Lower leg skin (tissue), 4 donors: ENCODE measurements at regions not wholly inside any gene's neighbourhood (a gene's known extent, or its start where the extent isn't known, plus 50 kb on each side); places are given as distances from the start of the nearest gene placed in this dataset.

ENCODE experiments used
- DNase-seq, 2 donors: peaks; one replicate each; pipeline ENCODE4 v3.0.0-alpha.2; 2019; ENCODE audit warnings: low spot score in 2 of 2
- H3K4me3 ChIP-seq: fragments of 200-600 bp; sonication (generic); 2 replicates; pipeline ENCODE4 v1.5.1; 2017; ENCODE audit warnings: mild to moderate bottlenecking, low read depth; ENCODE audit not compliant: poor library complexity, severe bottlenecking
- CTCF ChIP-seq, 3 donors: fragments of 450-650 bp; IDR thresholded peaks; one replicate each; pipeline ENCODE4 v1.5.1; 2016; ENCODE audit warnings: antibody characterized with exemption in 3 of 3, mild to moderate bottlenecking in 3 of 3, moderate library complexity in 2 of 3
- POLR2A ChIP-seq, 2 donors: fragments of 450-650 bp; IDR thresholded peaks; one replicate each; pipeline ENCODE4 v1.6.1; 2016 to 2017; ENCODE audit warnings: antibody characterized with exemption in 2 of 2, mild to moderate bottlenecking in 1 of 2, moderate library complexity in 1 of 2
- WGBS, 2 donors: methylation state at CpG; one replicate each; pipeline ENCODE4 v1.1.5; 2018; 5-methylcytosine and 5-hydroxymethylcytosine counted together
- intact Hi-C: fragments of 100-400 bp; cut with DNase I; formaldehyde crosslinking; loops from one replicate; pipeline ENCODE4 v1.15.0; 2023; ENCODE audit warnings: low total_unique reads

- intact Hi-C loops = no loop called here
- TF ChIP-seq POLR2A (IDR thresholded peaks at IDR 0.05) (no peak), CTCF (IDR thresholded peaks at IDR 0.05) (no peak)
- no peak overlapping the region for H3K4me3 ChIP-seq
- 54 to 58% methylated on average over 1 of the region's 1 CpG for WGBS, 2 donors
- DNase-seq = no peak
Measured at GRCh38 chr11:104798789-104799188, 99.5 kb downstream of the CASP12 start.

- no peak overlapping the region for H3K4me3 ChIP-seq
- no peak for TF ChIP-seq CTCF (IDR thresholded peaks at IDR 0.05)
- TF ChIP-seq POLR2A (IDR thresholded peaks at IDR 0.05) = no peak
- intact Hi-C loops = no loop called here
- no peak for DNase-seq
Measured at GRCh38 chr11:104796301-104796700, 102.0 kb downstream of the CASP12 start.

GRCh38 chr11:104795501-104796213 is 102.6 kb downstream of the CASP12 start:
- intact Hi-C loops = no loop called here
- DNase-seq = no peak
- H3K4me3 ChIP-seq = no peak overlapping the region
- TF ChIP-seq POLR2A (IDR thresholded peaks at IDR 0.05) (no peak), CTCF (IDR thresholded peaks at IDR 0.05) (no peak)
- WGBS, 2 donors = 92 to 93% methylated on average over 5 of the region's 5 CpGs

DNA sequence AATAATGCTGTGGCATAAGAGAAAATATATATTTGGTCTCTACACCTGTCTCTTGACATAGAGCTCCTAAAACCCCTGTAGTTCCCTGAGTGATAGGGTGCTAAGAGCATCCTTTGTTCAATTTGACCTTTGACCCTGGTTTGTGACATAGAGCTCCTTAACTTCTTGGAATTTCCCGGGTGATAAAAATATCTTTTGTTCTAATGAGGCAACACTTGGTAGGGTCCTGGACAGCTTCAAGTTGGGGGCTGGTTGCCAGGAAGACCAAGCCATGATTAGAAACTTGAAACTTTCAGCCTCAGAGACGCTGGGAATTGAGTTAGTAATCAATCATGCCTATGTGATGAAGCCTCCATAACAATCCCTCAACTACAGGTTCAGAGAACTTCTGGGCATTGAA is 105.4 kb downstream of the CASP12 start:
- no peak for TF ChIP-seq CTCF (IDR thresholded peaks at IDR 0.05)
- TF ChIP-seq POLR2A (IDR thresholded peaks at IDR 0.05) = no peak
- H3K4me3 ChIP-seq = no peak overlapping the region
- no peak for DNase-seq
- 78 to 82% methylated on average over 2 of the region's 2 CpGs for WGBS, 2 donors
- intact Hi-C loops = no loop called here

GRCh38 chr11:104791896-104792295 is 106.4 kb downstream of the CASP12 start:
- DNase-seq = no peak
- no peak for TF ChIP-seq CTCF (IDR thresholded peaks at IDR 0.05)
- TF ChIP-seq POLR2A (IDR thresholded peaks at IDR 0.05) = no peak
- intact Hi-C loops = no loop called here
- no peak overlapping the region for H3K4me3 ChIP-seq
- WGBS, 2 donors = 84 to 93% methylated on average over 2 of the region's 2 CpGs
